Esophagus muscularis mucosa (tissue), 4 donors: ENCODE measurements at regions not wholly inside any gene's neighbourhood (a gene's known extent, or its start where the extent isn't known, plus 50 kb on each side); places are given as distances from the start of the nearest gene placed in this dataset.

Experiments used
- DNase-seq: peaks from one replicate; pipeline ENCODE4 v3.0.0-alpha.2; 2017; ENCODE audit errors: extremely low spot score
- H3K27ac ChIP-seq, 4 donors: fragments of 200-600 bp; sonication (generic); replicated peaks in 1 of 4; 1 replicate in 3 of 4; 2 replicates in 1 of 4; pipeline ENCODE4 v1.5.1; 2016 to 2019; ENCODE audit warnings: mild to moderate bottlenecking in 1 of 4
- H3K27me3 ChIP-seq, 4 donors: fragments of 200-600 bp; sonication (generic); one replicate each; pipeline versions ENCODE4 v1.5.1 to v1.6.0; 2016 to 2019
- H3K36me3 ChIP-seq, 4 donors: fragments of 200-600 bp; sonication (generic); one replicate each; pipeline ENCODE4 v1.5.1; 2016 to 2019
- H3K4me1 ChIP-seq, 4 donors: fragments of 200-600 bp; sonication (generic); one replicate each; pipeline ENCODE4 v1.5.1; 2016 to 2019
- H3K4me3 ChIP-seq, 4 donors: fragments of 200-600 bp; sonication (generic); 1 replicate in 2 of 4; 2 replicates in 2 of 4; pipeline ENCODE4 v1.5.1; 2016 to 2019; ENCODE audit warnings: mild to moderate bottlenecking in 4 of 4, moderate library complexity in 1 of 4
- H3K9me3 ChIP-seq, 4 donors: fragments of 200-600 bp; sonication (generic); 1 replicate in 3 of 4; 2 replicates in 1 of 4; pipeline ENCODE4 v1.5.1; 2016 to 2019
- CTCF ChIP-seq, 3 experiments: fragments of 200-600 bp in 2 of 3; fragments of 450-650 bp in 1 of 3; sonication (generic) in 2 of 3; IDR thresholded peaks; one replicate each; pipeline ENCODE4 v1.5.1; 2017 to 2019; ENCODE audit warnings: antibody characterized with exemption in 3 of 3, mild to moderate bottlenecking in 2 of 3, moderate library complexity in 1 of 3
- EP300 ChIP-seq: sonication (generic); formaldehyde crosslinking; IDR thresholded peaks from one replicate; pipeline ENCODE4 v1.6.1; 2017; ENCODE audit warnings: antibody characterized with exemption
- POLR2A ChIP-seq: fragments of 450-650 bp; IDR thresholded peaks from one replicate; pipeline ENCODE4 v1.6.1; 2017; ENCODE audit warnings: antibody characterized with exemption, moderate library complexity, mild to moderate bottlenecking, low read depth
- POLR2AphosphoS5 ChIP-seq, 2 donors: sonication (generic); formaldehyde crosslinking; IDR thresholded peaks; one replicate each; pipeline ENCODE4 v1.6.1; 2017; ENCODE audit warnings: antibody characterized with exemption in 2 of 2
- WGBS: methylation state at CpG from one replicate; pipeline ENCODE4 v1.1.5; 2018; 5-methylcytosine and 5-hydroxymethylcytosine counted together
- intact Hi-C: fragments of 100-400 bp; cut with DNase I; formaldehyde crosslinking; loops from one replicate; pipeline ENCODE4 v1.15.1; 2023

- Histone ChIP-seq H3K27ac (no peak overlapping the region), H3K36me3 (no peaks in the 10 kb centered on the region), H3K9me3 (no peaks in the 10 kb centered on the region), H3K4me3 (no peak overlapping the region), H3K27me3 (peaks cover 0 to 83% (median 8%) of the 10 kb centered on the region in 4 donors), H3K4me1 (peaks cover 25 to 37% (median 28%) of the 10 kb centered on the region in 4 donors)
- intact Hi-C loops, result no loop called here
- DNase-seq, result no peak
- 27% methylated on average over 8 of the region's 8 CpGs for WGBS
- no peak for TF ChIP-seq POLR2AphosphoS5 (IDR thresholded peaks at IDR 0.05)
- TF ChIP-seq POLR2A, result no peak
Observed at GRCh38 chr11:43558556-43559127, 121.9 kb upstream of the HSD17B12 start.

- 81% methylated on average over 3 of the region's 3 CpGs for WGBS
- no peaks in the 10 kb centered on the region for H3K9me3 ChIP-seq
- TF ChIP-seq POLR2A (no peak), EP300 (no peak), CTCF (IDR thresholded peaks at IDR 0.05) (no peak)
- peaks cover 0 to 76% (median 8%) of the 10 kb centered on the region in 4 donors for H3K27me3 ChIP-seq
- H3K27ac ChIP-seq, result no peak overlapping the region
- no peaks in the 10 kb centered on the region for H3K36me3 ChIP-seq
- peaks cover 10 to 18% (median 11%) of the 10 kb centered on the region in 4 donors for H3K4me1 ChIP-seq
- no peak for DNase-seq
- no peak overlapping the region for H3K4me3 ChIP-seq
- intact Hi-C loops, result no loop called here
Observed at GRCh38 chr11:43561832-43562231, 118.7 kb upstream of the HSD17B12 start.

GRCh38 chr11:43567396-43567975 lies 113.1 kb upstream of the HSD17B12 start:
- no peak overlapping the region for H3K4me3 ChIP-seq
- H3K9me3 ChIP-seq, result no peaks in the 10 kb centered on the region
- H3K27me3 ChIP-seq, result peaks cover 0 to 76% (median 0%) of the 10 kb centered on the region in 4 donors
- 23% methylated on average over 5 of the region's 5 CpGs for WGBS
- no peak for TF ChIP-seq EP300
- peak; percentile 37 to 70 (median 53) for TF ChIP-seq CTCF (IDR thresholded peaks at IDR 0.05)
- H3K36me3 ChIP-seq, result no peaks in the 10 kb centered on the region
- no peak overlapping the region for H3K27ac ChIP-seq
- H3K4me1 ChIP-seq, result no peaks in the 10 kb centered on the region
- DNase-seq, result no peak
- intact Hi-C loops, result no loop called here

- DNase-seq, result no peak
- Histone ChIP-seq H3K36me3 (no peaks in the 10 kb centered on the region), H3K27me3 (peaks cover 0 to 93% (median 49%) of the 10 kb centered on the region in 4 donors), H3K4me3 (no peak overlapping the region), H3K9me3 (no peaks in the 10 kb centered on the region), H3K27ac (no peak overlapping the region), H3K4me1 (peaks cover 27 to 36% (median 29%) of the 10 kb centered on the region in 4 donors)
- 12% methylated on average over 6 of the region's 6 CpGs for WGBS
- TF ChIP-seq POLR2A, result no peak
- no peak for TF ChIP-seq EP300
- TF ChIP-seq CTCF (IDR thresholded peaks at IDR 0.05), result peak in 1 of 3 experiments; percentile 10
- TF ChIP-seq POLR2AphosphoS5 (IDR thresholded peaks at IDR 0.05), result no peak
- intact Hi-C loops, result no loop called here
Observed at GRCh38 chr11:43573233-43573632, 107.3 kb upstream of the HSD17B12 start.

- DNase-seq, result no peak
- H3K9me3 ChIP-seq, result no peaks in the 10 kb centered on the region
- H3K4me1 ChIP-seq, result peaks cover 33 to 42% (median 34%) of the 10 kb centered on the region in 4 donors
- no peak for TF ChIP-seq POLR2A
- TF ChIP-seq EP300, result no peak
- TF ChIP-seq CTCF (IDR thresholded peaks at IDR 0.05), result no peak
- TF ChIP-seq POLR2AphosphoS5 (IDR thresholded peaks at IDR 0.05), result no peak
- H3K4me3 ChIP-seq, result no peak overlapping the region
- WGBS, result 43% methylated on average over 5 of the region's 5 CpGs
- intact Hi-C loops, result no loop called here
- H3K36me3 ChIP-seq, result no peaks in the 10 kb centered on the region
- peaks cover 0 to 98% (median 55%) of the 10 kb centered on the region in 4 donors for H3K27me3 ChIP-seq
- no peak overlapping the region for H3K27ac ChIP-seq
Observed at GRCh38 chr11:43573873-43574272, 106.7 kb upstream of the HSD17B12 start.
